ENCODE measurements at regions not wholly inside any gene's neighbourhood (a gene's known extent, or its start where the extent isn't known, plus 50 kb on each side); places are given as distances from the start of the nearest gene placed in this dataset.

- TF ChIP-seq CTCF (conservative IDR thresholded peaks at IDR 0.05; ENCODE audit: low read length) (no peak), EZH2phosphoT487 (IDR thresholded peaks at IDR 0.05; ENCODE audit: borderline replicate concordance, low read depth, low read length) (no peak)
These were observed 1050.4 kb downstream of the MAT2B start for GRCh38 chr5:164555809-164556208.
